Stimulated activated naive CD4-positive, alpha-beta T cell (primary cell): ENCODE measurements at regions not wholly inside any gene's neighbourhood (a gene's known extent, or its start where the extent isn't known, plus 50 kb on each side); places are given as distances from the start of the nearest gene placed in this dataset.

ENCODE experiments used
- DNase-seq, 6 experiments: peaks; one replicate each; lab custom pipeline; 2025; lab: John Stamatoyannopoulos, UW

- no peak for DNase-seq
Observed at GRCh38 chr5:122721127-122721526, 53.8 kb upstream of the SNX2 start.

- DNase-seq = no peak
Observed at GRCh38 chr5:122722341-122722740, 52.5 kb upstream of the SNX2 start.

- DNase-seq = no peak
Observed at GRCh38 chr5:122723606-122724352, 51.1 kb upstream of the SNX2 start.
